ENCODE measurements at regions not wholly inside any gene's neighbourhood (a gene's known extent, or its start where the extent isn't known, plus 50 kb on each side); places are given as distances from the start of the nearest gene placed in this dataset.

GRCh38 chr2:194253528-194254259 is 1403.3 kb upstream of the SLC39A10 start:
- TF ChIP-seq, protein P1, sequence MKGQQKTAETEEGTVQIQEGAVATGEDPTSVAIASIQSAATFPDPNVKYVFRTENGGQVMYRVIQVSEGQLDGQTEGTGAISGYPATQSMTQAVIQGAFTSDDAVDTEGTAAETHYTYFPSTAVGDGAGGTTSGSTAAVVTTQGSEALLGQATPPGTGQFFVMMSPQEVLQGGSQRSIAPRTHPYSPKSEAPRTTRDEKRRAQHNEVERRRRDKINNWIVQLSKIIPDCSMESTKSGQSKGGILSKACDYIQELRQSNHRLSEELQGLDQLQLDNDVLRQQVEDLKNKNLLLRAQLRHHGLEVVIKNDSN (IDR thresholded peaks at IDR 0.05), result no peak
- TF ChIP-seq YY1 (IDR thresholded peaks at IDR 0.05; ENCODE audit: low read depth) (no peak), CREB1 (IDR thresholded peaks at IDR 0.05; ENCODE audit: low read depth) (no peak)

GRCh38 chr2:194252127-194252526 is 1404.9 kb upstream of the SLC39A10 start:
- TF ChIP-seq CEBPB (IDR thresholded peaks at IDR 0.05), result 0 out of 2 replicates have a peak, but pooled peaks have one; percentile 17
- no peak for TF ChIP-seq MAX (IDR thresholded peaks at IDR 0.05)

GRCh38 chr2:194232600-194232999 is 1424.4 kb upstream of the SLC39A10 start:
- TF ChIP-seq MAX (IDR thresholded peaks at IDR 0.05) (no peak), TCF12 (IDR thresholded peaks at IDR 0.05; ENCODE audit: low read depth) (no peak)

DNA sequence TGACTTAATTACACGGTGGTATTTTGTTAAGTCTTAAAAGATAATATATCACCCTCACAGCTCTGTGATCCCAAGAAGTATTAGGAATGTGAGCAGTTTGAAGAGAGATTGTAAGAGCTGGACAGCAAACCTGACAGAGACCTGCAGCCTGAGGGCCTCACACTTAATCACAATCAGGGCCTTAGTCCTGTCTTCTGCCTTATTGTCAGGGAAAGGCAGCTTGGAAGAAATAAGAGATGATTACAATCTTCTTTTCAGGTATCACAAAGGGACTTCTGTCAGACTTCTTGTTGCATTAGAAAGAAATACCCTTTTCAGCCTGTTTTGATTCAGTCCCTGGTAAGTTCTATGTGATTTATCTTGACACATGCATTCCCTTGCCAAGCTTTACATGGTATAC is 1433.8 kb upstream of the SLC39A10 start:
- TF ChIP-seq TCF12 (IDR thresholded peaks at IDR 0.05; ENCODE audit: low read depth) (no peak), CREB1 (IDR thresholded peaks at IDR 0.05; ENCODE audit: low read depth) (no peak), EP300 (IDR thresholded peaks at IDR 0.05; ENCODE audit: borderline replicate concordance) (no peak), CEBPB (IDR thresholded peaks at IDR 0.05) (no peak), TEAD4 (IDR thresholded peaks at IDR 0.05) (no peak), RAD21 (IDR thresholded peaks at IDR 0.05; ENCODE audit: low read depth) (no peak), TAF1 (IDR thresholded peaks at IDR 0.05; ENCODE audit: low read depth) (no peak), YY1 (IDR thresholded peaks at IDR 0.05; ENCODE audit: low read depth) (no peak), NFIC (IDR thresholded peaks at IDR 0.05) (no peak), ZBTB7A (IDR thresholded peaks at IDR 0.05; ENCODE audit: low read depth) (no peak), MAX (IDR thresholded peaks at IDR 0.05) (no peak), FOXM1 (IDR thresholded peaks at IDR 0.05; ENCODE audit: borderline replicate concordance, low read depth) (no peak), EGR1 (IDR thresholded peaks at IDR 0.05) (no peak)
- TF ChIP-seq, protein P1 (IDR thresholded peaks at IDR 0.05), result no peak
- TF ChIP-seq, protein P2, sequence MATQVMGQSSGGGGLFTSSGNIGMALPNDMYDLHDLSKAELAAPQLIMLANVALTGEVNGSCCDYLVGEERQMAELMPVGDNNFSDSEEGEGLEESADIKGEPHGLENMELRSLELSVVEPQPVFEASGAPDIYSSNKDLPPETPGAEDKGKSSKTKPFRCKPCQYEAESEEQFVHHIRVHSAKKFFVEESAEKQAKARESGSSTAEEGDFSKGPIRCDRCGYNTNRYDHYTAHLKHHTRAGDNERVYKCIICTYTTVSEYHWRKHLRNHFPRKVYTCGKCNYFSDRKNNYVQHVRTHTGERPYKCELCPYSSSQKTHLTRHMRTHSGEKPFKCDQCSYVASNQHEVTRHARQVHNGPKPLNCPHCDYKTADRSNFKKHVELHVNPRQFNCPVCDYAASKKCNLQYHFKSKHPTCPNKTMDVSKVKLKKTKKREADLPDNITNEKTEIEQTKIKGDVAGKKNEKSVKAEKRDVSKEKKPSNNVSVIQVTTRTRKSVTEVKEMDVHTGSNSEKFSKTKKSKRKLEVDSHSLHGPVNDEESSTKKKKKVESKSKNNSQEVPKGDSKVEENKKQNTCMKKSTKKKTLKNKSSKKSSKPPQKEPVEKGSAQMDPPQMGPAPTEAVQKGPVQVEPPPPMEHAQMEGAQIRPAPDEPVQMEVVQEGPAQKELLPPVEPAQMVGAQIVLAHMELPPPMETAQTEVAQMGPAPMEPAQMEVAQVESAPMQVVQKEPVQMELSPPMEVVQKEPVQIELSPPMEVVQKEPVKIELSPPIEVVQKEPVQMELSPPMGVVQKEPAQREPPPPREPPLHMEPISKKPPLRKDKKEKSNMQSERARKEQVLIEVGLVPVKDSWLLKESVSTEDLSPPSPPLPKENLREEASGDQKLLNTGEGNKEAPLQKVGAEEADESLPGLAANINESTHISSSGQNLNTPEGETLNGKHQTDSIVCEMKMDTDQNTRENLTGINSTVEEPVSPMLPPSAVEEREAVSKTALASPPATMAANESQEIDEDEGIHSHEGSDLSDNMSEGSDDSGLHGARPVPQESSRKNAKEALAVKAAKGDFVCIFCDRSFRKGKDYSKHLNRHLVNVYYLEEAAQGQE (IDR thresholded peaks at IDR 0.05; ENCODE audit: low read depth), result no peak

DNA sequence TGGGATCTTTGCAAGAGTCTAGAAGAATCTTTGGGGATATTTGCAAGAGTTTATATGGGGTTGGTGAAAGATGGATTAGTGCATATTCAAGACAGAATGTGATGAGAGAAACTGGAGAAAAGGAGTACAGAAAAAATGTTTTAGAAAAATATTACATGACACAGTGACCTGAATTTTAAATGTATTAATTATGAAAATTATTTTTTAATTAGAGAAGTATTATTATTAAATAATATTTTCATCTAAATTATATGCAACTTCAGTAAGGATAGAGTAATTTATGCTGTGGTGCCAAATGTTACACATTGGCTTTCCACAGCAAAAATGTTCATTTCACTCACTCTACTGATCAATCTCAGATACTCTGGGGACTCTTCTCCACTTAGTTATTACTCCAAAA is 1442.8 kb upstream of the SLC39A10 start:
- TF ChIP-seq EGR1 (IDR thresholded peaks at IDR 0.05), result no peak
- TF ChIP-seq CREB1 (IDR thresholded peaks at IDR 0.05; ENCODE audit: low read depth), result no peak
- no peak for TF ChIP-seq NFIC (IDR thresholded peaks at IDR 0.05)
- no peak for TF ChIP-seq TCF12 (IDR thresholded peaks at IDR 0.05; ENCODE audit: low read depth)
- TF ChIP-seq FOXM1 (IDR thresholded peaks at IDR 0.05; ENCODE audit: borderline replicate concordance, low read depth), result no peak

DNA sequence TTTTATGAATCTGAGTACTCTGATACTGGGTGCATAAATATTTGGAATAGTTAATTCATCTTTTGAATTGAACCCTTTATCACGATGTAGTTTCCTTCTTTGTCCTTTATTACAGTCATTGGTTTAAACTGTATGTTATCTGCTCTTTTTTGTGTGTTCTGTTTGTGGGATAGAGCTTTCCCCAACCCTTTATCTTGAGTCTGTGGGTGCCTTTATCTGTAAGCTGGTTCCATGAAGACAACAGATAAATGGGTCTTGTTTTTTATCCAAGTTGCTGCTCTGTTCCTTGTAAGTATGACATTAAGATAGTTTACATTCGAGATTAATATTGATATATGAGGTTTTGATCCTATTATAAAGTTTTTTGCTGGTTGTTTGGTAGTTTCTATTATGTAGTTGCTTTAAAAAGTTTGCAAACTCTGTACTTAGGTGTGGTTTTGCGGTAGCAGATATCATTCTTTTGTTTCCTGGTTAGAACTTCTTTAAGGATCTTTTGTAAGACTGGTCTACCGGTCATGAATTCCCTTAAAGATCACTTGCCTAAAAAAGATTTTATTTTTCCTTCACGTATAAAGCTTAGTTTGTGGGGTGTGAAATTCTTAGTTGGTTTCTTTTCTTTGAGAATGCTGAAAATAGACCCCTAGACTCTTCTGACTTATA is 1451.3 kb upstream of the SLC39A10 start:
- TF ChIP-seq TAF1 (IDR thresholded peaks at IDR 0.05; ENCODE audit: low read depth), result no peak
- TF ChIP-seq CREB1 (IDR thresholded peaks at IDR 0.05; ENCODE audit: low read depth), result no peak
- TF ChIP-seq RAD21 (IDR thresholded peaks at IDR 0.05; ENCODE audit: low read depth), result no peak
- TF ChIP-seq YY1 (IDR thresholded peaks at IDR 0.05; ENCODE audit: low read depth), result no peak
- no peak for TF ChIP-seq FOXM1 (IDR thresholded peaks at IDR 0.05; ENCODE audit: borderline replicate concordance, low read depth)
- TF ChIP-seq EP300 (IDR thresholded peaks at IDR 0.05; ENCODE audit: borderline replicate concordance), result no peak
- no peak for TF ChIP-seq EGR1 (IDR thresholded peaks at IDR 0.05)
- no peak for TF ChIP-seq ZBTB7A (IDR thresholded peaks at IDR 0.05; ENCODE audit: low read depth)
- TF ChIP-seq MAX (IDR thresholded peaks at IDR 0.05), result no peak
- TF ChIP-seq NFIC (IDR thresholded peaks at IDR 0.05), result no peak
- TF ChIP-seq, protein P1 (IDR thresholded peaks at IDR 0.05), result no peak
- TF ChIP-seq, protein P2 (IDR thresholded peaks at IDR 0.05; ENCODE audit: low read depth), result no peak
- TF ChIP-seq TCF12 (IDR thresholded peaks at IDR 0.05; ENCODE audit: low read depth), result no peak
